Parathyroid adenoma (tissue), 2 donors: ENCODE measurements at regions not wholly inside any gene's neighbourhood (a gene's known extent, or its start where the extent isn't known, plus 50 kb on each side); places are given as distances from the start of the nearest gene placed in this dataset.

Experiments
- H2AFZ ChIP-seq: fragments of 300-600 bp; sonication (generic); one replicate; pipeline ENCODE4 v1.7.0; 2017; ENCODE audit warnings: antibody characterized with exemption, mild to moderate bottlenecking
- H3K27ac ChIP-seq: fragments of 300-600 bp; sonication (generic); one replicate; pipeline ENCODE4 v1.7.0; 2017
- H3K27me3 ChIP-seq: fragments of 300-600 bp; sonication (generic); one replicate; pipeline ENCODE4 v1.7.0; 2017; ENCODE audit warnings: low read length; ENCODE audit not compliant: control insufficient read depth, insufficient read depth
- H3K36me3 ChIP-seq: fragments of 300-600 bp; sonication (generic); one replicate; pipeline ENCODE4 v1.7.0; 2017; ENCODE audit warnings: low read length; ENCODE audit not compliant: control insufficient read depth, insufficient read depth
- H3K4me1 ChIP-seq: fragments of 300-600 bp; sonication (generic); one replicate; pipeline ENCODE4 v1.7.0; 2017; ENCODE audit warnings: control low read depth
- H3K4me2 ChIP-seq: fragments of 300-600 bp; sonication (generic); one replicate; pipeline ENCODE4 v1.7.0; 2017; ENCODE audit warnings: low read length
- H3K4me3 ChIP-seq: fragments of 300-600 bp; sonication (generic); one replicate; pipeline ENCODE4 v1.7.0; 2017; ENCODE audit warnings: low read depth, low read length
- H3K79me2 ChIP-seq: fragments of 300-600 bp; sonication (generic); one replicate; pipeline ENCODE4 v1.7.0; 2017; ENCODE audit warnings: control low read depth
- H3K9ac ChIP-seq: fragments of 300-600 bp; sonication (generic); one replicate; pipeline ENCODE4 v1.7.0; 2017; ENCODE audit warnings: mild to moderate bottlenecking
- H3K9me3 ChIP-seq: fragments of 300-600 bp; sonication (generic); one replicate; pipeline ENCODE4 v1.7.0; 2017; ENCODE audit warnings: low read length; ENCODE audit not compliant: control insufficient read depth
- CTCF ChIP-seq: fragments of 300-600 bp; sonication (generic); IDR thresholded peaks from one replicate; pipeline ENCODE4 v1.7.0; 2017; ENCODE audit warnings: antibody characterized with exemption, mild to moderate bottlenecking
- donor health status: primary hyperparathyroidism.

GRCh38 chr14:49951691-49952345, 58.9 kb downstream of the ARF6 start:
- TF ChIP-seq CTCF = no peak
- Histone ChIP-seq H3K4me1 (no peaks in the 10 kb centered on the region), H3K27ac (no peak overlapping the region), H3K9me3 (no peaks in the 10 kb centered on the region), H2AFZ (no peak overlapping the region), H3K4me2 (no peak overlapping the region), H3K27me3 (no peaks in the 10 kb centered on the region), H3K4me3 (no peak overlapping the region), H3K36me3 (no peaks in the 10 kb centered on the region), H3K9ac (no peak overlapping the region), H3K79me2 (no peaks in the 10 kb centered on the region)

- Histone ChIP-seq H3K27me3 (no peaks in the 10 kb centered on the region), H3K79me2 (no peaks in the 10 kb centered on the region), H3K4me2 (no peak overlapping the region), H3K4me3 (no peak overlapping the region), H3K36me3 (no peaks in the 10 kb centered on the region), H2AFZ (no peak overlapping the region), H3K9ac (no peak overlapping the region), H3K4me1 (no peaks in the 10 kb centered on the region), H3K27ac (no peak overlapping the region), H3K9me3 (no peaks in the 10 kb centered on the region)
- TF ChIP-seq CTCF = no peak
These were observed 60.3 kb downstream of the ARF6 start for GRCh38 chr14:49953196-49953595.

GRCh38 chr14:49954171-49954631, 61.3 kb downstream of the ARF6 start:
- Histone ChIP-seq H3K36me3 (no peaks in the 10 kb centered on the region), H3K79me2 (no peaks in the 10 kb centered on the region), H3K9me3 (no peaks in the 10 kb centered on the region), H2AFZ (no peak overlapping the region), H3K9ac (no peak overlapping the region), H3K4me1 (no peaks in the 10 kb centered on the region), H3K27ac (no peak overlapping the region), H3K4me2 (no peak overlapping the region), H3K4me3 (no peak overlapping the region), H3K27me3 (no peaks in the 10 kb centered on the region)
- TF ChIP-seq CTCF = no peak

- Histone ChIP-seq H2AFZ (no peak overlapping the region), H3K9me3 (no peaks in the 10 kb centered on the region), H3K79me2 (no peaks in the 10 kb centered on the region), H3K9ac (no peak overlapping the region), H3K4me2 (no peak overlapping the region), H3K36me3 (no peaks in the 10 kb centered on the region), H3K4me1 (no peaks in the 10 kb centered on the region), H3K4me3 (no peak overlapping the region), H3K27ac (no peak overlapping the region), H3K27me3 (no peaks in the 10 kb centered on the region)
- no peak for TF ChIP-seq CTCF
These were observed 62.1 kb downstream of the ARF6 start for GRCh38 chr14:49955024-49955423.
